ENCODE measurements at regions not wholly inside any gene's neighbourhood (a gene's known extent, or its start where the extent isn't known, plus 50 kb on each side); places are given as distances from the start of the nearest gene placed in this dataset.

DNA sequence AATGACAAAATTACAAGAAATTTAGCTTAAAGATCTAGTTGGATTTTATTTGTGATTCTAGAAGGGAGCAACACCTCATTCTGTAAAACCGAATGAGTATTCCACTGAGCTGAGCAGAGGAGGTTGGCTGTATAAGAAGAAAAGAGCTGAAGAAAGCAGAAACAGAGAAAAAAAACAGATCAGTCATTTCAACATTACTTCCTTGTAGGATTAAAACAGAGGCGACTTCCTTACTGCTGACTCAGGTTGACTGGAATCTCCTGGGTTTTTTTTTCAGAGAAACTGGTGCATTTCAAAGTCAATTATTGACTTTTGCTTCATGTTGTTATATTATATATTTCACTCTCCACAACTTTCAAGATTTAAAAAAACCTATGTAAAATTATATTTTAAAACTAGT, 368.1 kb upstream of the UBE2E2 start:
- TF ChIP-seq ARID2 (IDR thresholded peaks at IDR 0.05) (no peak), NR3C1 (CRISPR knock-in tag; IDR thresholded peaks at IDR 0.05) (no peak), PCBP2 (IDR thresholded peaks at IDR 0.05; ENCODE audit: low read depth, low read length, poor library complexity, severe bottlenecking) (no peak), ETV5 (CRISPR knock-in tag; IDR thresholded peaks at IDR 0.05; ENCODE audit: low read depth) (no peak), ELK1 (CRISPR knock-in tag; IDR thresholded peaks at IDR 0.05) (no peak), ZBTB1 (CRISPR knock-in tag; IDR thresholded peaks at IDR 0.05; ENCODE audit: borderline replicate concordance, low read depth) (no peak), LARP7 (IDR thresholded peaks at IDR 0.05) (no peak)
